Activated CD8-positive, alpha-beta memory T cell treated with anti-CD3 and anti-CD28 coated beads for 4 hours (primary cell): ENCODE measurements at regions not wholly inside any gene's neighbourhood (a gene's known extent, or its start where the extent isn't known, plus 50 kb on each side); places are given as distances from the start of the nearest gene placed in this dataset.

Source experiments
- DNase-seq, 2 donors: peaks; one replicate each; pipeline ENCODE4 v3.0.0-alpha.2; 2020; ENCODE audit warnings: low read depth in 2 of 2

- no peak for DNase-seq
These were observed 284.2 kb downstream of the HACE1 start for GRCh38 chr6:104575536-104575935.

GRCh38 chr6:104574135-104574750, 285.5 kb downstream of the HACE1 start:
- no peak for DNase-seq

- no peak for DNase-seq
These were observed 286.4 kb downstream of the HACE1 start for GRCh38 chr6:104573350-104573749.

GRCh38 chr6:104572901-104573300, 286.8 kb downstream of the HACE1 start:
- no peak for DNase-seq

- DNase-seq: no peak
These were observed 293.3 kb downstream of the HACE1 start for GRCh38 chr6:104566411-104566810.

- DNase-seq: no peak
These were observed 296.4 kb downstream of the HACE1 start for GRCh38 chr6:104563306-104563705.

- no peak for DNase-seq
These were observed 300.1 kb downstream of the HACE1 start for GRCh38 chr6:104559435-104560202.

- no peak for DNase-seq
These were observed 301.0 kb downstream of the HACE1 start for GRCh38 chr6:104558746-104559145.

- no peak for DNase-seq
These were observed 311.4 kb downstream of the HACE1 start for GRCh38 chr6:104548297-104548696.

- DNase-seq: no peak
These were observed 318.3 kb downstream of the HACE1 start for GRCh38 chr6:104541411-104541810.

- DNase-seq: no peak
These were observed 319.0 kb downstream of the HACE1 start for GRCh38 chr6:104540743-104541142.

- no peak for DNase-seq
These were observed 320.5 kb downstream of the HACE1 start for GRCh38 chr6:104539173-104539572.

GRCh38 chr6:104537872-104538271, 321.8 kb downstream of the HACE1 start:
- DNase-seq: no peak

- no peak for DNase-seq
These were observed 322.5 kb downstream of the HACE1 start for GRCh38 chr6:104537180-104537579.

- DNase-seq: no peak
These were observed 327.3 kb downstream of the HACE1 start for GRCh38 chr6:104532462-104532861.

GRCh38 chr6:104531646-104532045, 328.1 kb downstream of the HACE1 start:
- no peak for DNase-seq

- no peak for DNase-seq
These were observed 331.8 kb downstream of the HACE1 start for GRCh38 chr6:104527761-104528415.

GRCh38 chr6:104527311-104527710, 332.4 kb downstream of the HACE1 start:
- DNase-seq: no peak

GRCh38 chr6:104526376-104526775, 333.3 kb downstream of the HACE1 start:
- no peak for DNase-seq

GRCh38 chr6:104525677-104526322, 333.9 kb downstream of the HACE1 start:
- DNase-seq: peak; percentile 8 to 23

GRCh38 chr6:104522533-104522932, 337.2 kb downstream of the HACE1 start:
- DNase-seq: no peak

GRCh38 chr6:104521176-104521575, 338.5 kb downstream of the HACE1 start:
- DNase-seq: no peak
